GM21528 (cell line): ENCODE measurements at regions not wholly inside any gene's neighbourhood (a gene's known extent, or its start where the extent isn't known, plus 50 kb on each side); places are given as distances from the start of the nearest gene placed in this dataset.

Experiments
- ATAC-seq: cut with Tn5 transposase; IDR thresholded peaks from one replicate; pipeline ENCODE4 v1.9.1; 2021; ENCODE audit warnings: mild to moderate bottlenecking, moderate library complexity; ENCODE audit not compliant: unreplicated experiment, low FRiP score

- ATAC-seq = no peak
These were observed 134.1 kb upstream of the CEP162 start for GRCh38 chr6:84361372-84362192.

- ATAC-seq = no peak
These were observed 132.6 kb upstream of the CEP162 start for GRCh38 chr6:84360039-84360438.

GRCh38 chr6:84358581-84358980 lies 131.1 kb upstream of the CEP162 start:
- ATAC-seq = no peak

- ATAC-seq = no peak
These were observed 130.2 kb upstream of the CEP162 start for GRCh38 chr6:84357631-84358030.

GRCh38 chr6:84356907-84357306 lies 129.5 kb upstream of the CEP162 start:
- no peak for ATAC-seq

GRCh38 chr6:84353459-84354423 lies 126.3 kb upstream of the CEP162 start:
- ATAC-seq = no peak

GRCh38 chr6:84350397-84350796 lies 123.0 kb upstream of the CEP162 start:
- ATAC-seq = no peak

GRCh38 chr6:84349542-84349941 lies 122.1 kb upstream of the CEP162 start:
- ATAC-seq = no peak

- no peak for ATAC-seq
These were observed 121.4 kb upstream of the CEP162 start for GRCh38 chr6:84348801-84349200.

GRCh38 chr6:84346372-84346771 lies 118.9 kb upstream of the CEP162 start:
- no peak for ATAC-seq

- no peak for ATAC-seq
These were observed 116.6 kb upstream of the CEP162 start for GRCh38 chr6:84344005-84344404.

GRCh38 chr6:84340422-84340821 lies 113.0 kb upstream of the CEP162 start:
- no peak for ATAC-seq

- ATAC-seq = no peak
These were observed 106.4 kb upstream of the CEP162 start for GRCh38 chr6:84333842-84334241.

- peak; percentile 97 for ATAC-seq
These were observed 104.9 kb upstream of the CEP162 start for GRCh38 chr6:84332139-84333034.

- no peak for ATAC-seq
These were observed 102.9 kb upstream of the CEP162 start for GRCh38 chr6:84330325-84330724.

GRCh38 chr6:84329516-84329915 lies 102.1 kb upstream of the CEP162 start:
- ATAC-seq = no peak

GRCh38 chr6:84329077-84329476 lies 101.6 kb upstream of the CEP162 start:
- no peak for ATAC-seq

- no peak for ATAC-seq
These were observed 90.0 kb upstream of the CEP162 start for GRCh38 chr6:84317463-84317862.

- ATAC-seq = no peak
These were observed 87.0 kb upstream of the CEP162 start for GRCh38 chr6:84314377-84314898.

GRCh38 chr6:84309336-84309735 lies 81.9 kb upstream of the CEP162 start:
- no peak for ATAC-seq
